ENCODE measurements at regions not wholly inside any gene's neighbourhood (a gene's known extent, or its start where the extent isn't known, plus 50 kb on each side); places are given as distances from the start of the nearest gene placed in this dataset.

DNA sequence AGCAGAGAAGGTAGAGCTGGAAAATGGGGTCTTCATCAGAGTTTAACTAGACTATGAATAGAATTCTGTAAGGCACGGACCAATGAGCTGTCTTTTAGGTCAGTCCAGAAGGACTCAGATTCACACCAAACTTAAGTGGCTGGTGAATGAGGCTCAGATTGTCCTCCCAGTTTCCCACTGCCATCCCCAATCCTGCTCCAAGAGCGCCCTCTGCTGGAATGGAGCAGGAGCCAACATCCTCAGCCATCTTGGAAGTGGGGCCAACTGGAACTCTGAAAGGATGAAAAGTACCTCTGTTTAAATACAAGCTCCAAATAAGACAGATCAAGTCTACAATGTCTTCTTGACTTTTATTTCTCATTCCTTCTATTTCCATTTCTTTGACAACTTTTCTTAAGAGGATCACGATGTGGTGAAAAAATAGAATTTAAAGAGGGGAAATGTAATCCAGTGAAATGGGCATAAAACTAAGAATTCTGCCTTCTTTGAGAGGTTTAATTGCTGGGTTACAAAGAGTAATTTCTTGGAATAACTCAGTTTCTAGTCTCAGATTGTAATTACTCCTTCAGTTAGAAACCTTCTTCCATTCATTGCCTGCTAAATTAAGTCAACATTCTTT, 217.1 kb upstream of the TPRG1 start:
- Histone ChIP-seq H3K27ac (ENCODE audit: low read length) (no peak overlapping the region), H3K9me3 (ENCODE audit: control insufficient read depth, insufficient read depth, low read depth, low read length) (no peaks in the 10 kb centered on the region), H3K4me1 (ENCODE audit: control insufficient read depth, insufficient read depth, low read length) (peaks cover 13% of the 10 kb centered on the region), H3K4me3 (ENCODE audit: low read depth in 2 of 2, low read length in 2 of 2) (no peak overlapping the region), H3K27me3 (ENCODE audit: control insufficient read depth, insufficient read depth, low read length) (no peaks in the 10 kb centered on the region), H3K36me3 (ENCODE audit: control insufficient read depth, insufficient read depth, low read length) (no peaks in the 10 kb centered on the region)
- peak; percentile 78 for DNase-seq (ENCODE audit: low read depth, low spot score)
- intact Hi-C loops (cut with micrococcal nuclease; ENCODE audit: unreplicated experiment): loop anchor here (1.0 to 10.0 kb wide), 5 partner anchors 193 to 1213 kb away; no protein-coding TSS in a partner anchor
- in situ Hi-C loops (cut with HindIII; ENCODE audit: low pct_unique_long_range_greater_than_20kb, low sequenced_read_pairs): loop anchor here (10.0 kb wide), 1 partner anchor 1210 kb away; the partner anchor contains the start of gene BCL6
- no TSS peak for BruUV-seq (replicated peaks)
- ATAC-seq: peak; percentile 89
- TF ChIP-seq TCF7L2 (IDR thresholded peaks at IDR 0.05; ENCODE audit: low read depth, low read length): no peak
- TF ChIP-seq, protein P1, sequence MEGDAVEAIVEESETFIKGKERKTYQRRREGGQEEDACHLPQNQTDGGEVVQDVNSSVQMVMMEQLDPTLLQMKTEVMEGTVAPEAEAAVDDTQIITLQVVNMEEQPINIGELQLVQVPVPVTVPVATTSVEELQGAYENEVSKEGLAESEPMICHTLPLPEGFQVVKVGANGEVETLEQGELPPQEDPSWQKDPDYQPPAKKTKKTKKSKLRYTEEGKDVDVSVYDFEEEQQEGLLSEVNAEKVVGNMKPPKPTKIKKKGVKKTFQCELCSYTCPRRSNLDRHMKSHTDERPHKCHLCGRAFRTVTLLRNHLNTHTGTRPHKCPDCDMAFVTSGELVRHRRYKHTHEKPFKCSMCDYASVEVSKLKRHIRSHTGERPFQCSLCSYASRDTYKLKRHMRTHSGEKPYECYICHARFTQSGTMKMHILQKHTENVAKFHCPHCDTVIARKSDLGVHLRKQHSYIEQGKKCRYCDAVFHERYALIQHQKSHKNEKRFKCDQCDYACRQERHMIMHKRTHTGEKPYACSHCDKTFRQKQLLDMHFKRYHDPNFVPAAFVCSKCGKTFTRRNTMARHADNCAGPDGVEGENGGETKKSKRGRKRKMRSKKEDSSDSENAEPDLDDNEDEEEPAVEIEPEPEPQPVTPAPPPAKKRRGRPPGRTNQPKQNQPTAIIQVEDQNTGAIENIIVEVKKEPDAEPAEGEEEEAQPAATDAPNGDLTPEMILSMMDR (IDR thresholded peaks at IDR 0.05): peak; percentile 93
- CTCF ChIA-PET: interaction anchor here (0.7 to 7.0 kb wide), 4 partner anchors 124 to 1215 kb away, joined by 4 to 57 read pairs (median 6); partner anchors contain the start of gene BCL6
- POLR2A ChIA-PET: no interaction called here

DNA sequence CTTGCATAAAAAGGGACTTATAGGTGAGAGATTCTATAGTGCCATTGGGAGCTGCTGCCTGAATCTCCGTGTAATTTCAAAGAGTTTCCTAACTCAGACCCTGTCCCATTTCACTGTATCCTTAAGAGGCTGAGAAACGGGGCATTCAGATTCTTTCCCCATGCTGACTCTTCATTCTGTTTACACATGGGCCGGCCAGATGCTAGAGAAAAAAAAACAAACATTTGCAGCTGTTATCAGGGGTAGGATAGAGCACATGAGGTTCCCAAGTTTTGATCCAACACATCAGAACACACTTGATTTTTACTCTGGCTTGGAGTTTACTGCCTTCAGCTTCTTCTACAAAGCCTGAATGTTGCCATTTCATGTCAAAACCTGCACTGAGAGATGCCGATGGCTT, 215.9 kb upstream of the TPRG1 start:
- Histone ChIP-seq H3K9me3 (ENCODE audit: control insufficient read depth, insufficient read depth, low read depth, low read length) (no peaks in the 10 kb centered on the region), H3K4me3 (ENCODE audit: low read depth in 2 of 2, low read length in 2 of 2) (no peak overlapping the region), H3K36me3 (ENCODE audit: control insufficient read depth, insufficient read depth, low read length) (no peaks in the 10 kb centered on the region), H3K27ac (ENCODE audit: low read length) (peak overlapping the region; percentile 12; the same call in 1 of the 2 replicates), H3K4me1 (ENCODE audit: control insufficient read depth, insufficient read depth, low read length) (peaks cover 6% of the 10 kb centered on the region), H3K27me3 (ENCODE audit: control insufficient read depth, insufficient read depth, low read length) (peaks cover 2% of the 10 kb centered on the region; the same call in 1 of the 2 replicates)
- POLR2A ChIA-PET: interaction anchor here (0.6 to 0.7 kb wide), 2 partner anchors 125 to 266 kb away, joined by 3 read pairs; no protein-coding TSS in a partner anchor
- TF ChIP-seq POLR2AphosphoS5 (IDR thresholded peaks at IDR 0.05; ENCODE audit: low read depth, low read length) (no peak), TCF7L2 (IDR thresholded peaks at IDR 0.05; ENCODE audit: low read depth, low read length) (no peak), SIN3A (IDR thresholded peaks at IDR 0.05; ENCODE audit: borderline replicate concordance, insufficient read depth, low read depth, low read length) (no peak)
- TF ChIP-seq, protein P1 (IDR thresholded peaks at IDR 0.05): no peak
- TF ChIP-seq, protein P2, sequence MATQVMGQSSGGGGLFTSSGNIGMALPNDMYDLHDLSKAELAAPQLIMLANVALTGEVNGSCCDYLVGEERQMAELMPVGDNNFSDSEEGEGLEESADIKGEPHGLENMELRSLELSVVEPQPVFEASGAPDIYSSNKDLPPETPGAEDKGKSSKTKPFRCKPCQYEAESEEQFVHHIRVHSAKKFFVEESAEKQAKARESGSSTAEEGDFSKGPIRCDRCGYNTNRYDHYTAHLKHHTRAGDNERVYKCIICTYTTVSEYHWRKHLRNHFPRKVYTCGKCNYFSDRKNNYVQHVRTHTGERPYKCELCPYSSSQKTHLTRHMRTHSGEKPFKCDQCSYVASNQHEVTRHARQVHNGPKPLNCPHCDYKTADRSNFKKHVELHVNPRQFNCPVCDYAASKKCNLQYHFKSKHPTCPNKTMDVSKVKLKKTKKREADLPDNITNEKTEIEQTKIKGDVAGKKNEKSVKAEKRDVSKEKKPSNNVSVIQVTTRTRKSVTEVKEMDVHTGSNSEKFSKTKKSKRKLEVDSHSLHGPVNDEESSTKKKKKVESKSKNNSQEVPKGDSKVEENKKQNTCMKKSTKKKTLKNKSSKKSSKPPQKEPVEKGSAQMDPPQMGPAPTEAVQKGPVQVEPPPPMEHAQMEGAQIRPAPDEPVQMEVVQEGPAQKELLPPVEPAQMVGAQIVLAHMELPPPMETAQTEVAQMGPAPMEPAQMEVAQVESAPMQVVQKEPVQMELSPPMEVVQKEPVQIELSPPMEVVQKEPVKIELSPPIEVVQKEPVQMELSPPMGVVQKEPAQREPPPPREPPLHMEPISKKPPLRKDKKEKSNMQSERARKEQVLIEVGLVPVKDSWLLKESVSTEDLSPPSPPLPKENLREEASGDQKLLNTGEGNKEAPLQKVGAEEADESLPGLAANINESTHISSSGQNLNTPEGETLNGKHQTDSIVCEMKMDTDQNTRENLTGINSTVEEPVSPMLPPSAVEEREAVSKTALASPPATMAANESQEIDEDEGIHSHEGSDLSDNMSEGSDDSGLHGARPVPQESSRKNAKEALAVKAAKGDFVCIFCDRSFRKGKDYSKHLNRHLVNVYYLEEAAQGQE (IDR thresholded peaks at IDR 0.05; ENCODE audit: insufficient read depth in 1 of 2, low read depth in 2 of 2, low read length in 1 of 2): no peak
- CTCF ChIA-PET: interaction anchor here (0.7 to 7.0 kb wide), 6 partner anchors 14 to 1219 kb away, joined by 3 to 57 read pairs (median 4); no protein-coding TSS in a partner anchor
- intact Hi-C loops (cut with micrococcal nuclease; ENCODE audit: unreplicated experiment) (loop anchor here (5.0 to 10.0 kb wide), 3 partner anchors 191 to 681 kb away; no protein-coding TSS in a partner anchor), in situ Hi-C loops (cut with HindIII; ENCODE audit: low pct_unique_long_range_greater_than_20kb, low sequenced_read_pairs) (loop anchor here (10.0 kb wide), 1 partner anchor 1211 kb away; the partner anchor contains the start of gene BCL6)
- no peak for DNase-seq (ENCODE audit: low read depth, low spot score)
- no peak for ATAC-seq
- no TSS peak for BruUV-seq (replicated peaks)
